GM23338 (cell line): ENCODE measurements at regions not wholly inside any gene's neighbourhood (a gene's known extent, or its start where the extent isn't known, plus 50 kb on each side); places are given as distances from the start of the nearest gene placed in this dataset.

Experiments used
- ATAC-seq: fragments of 200-7000 bp; cut with Tn5 transposase; 3 replicates; pipeline ENCODE4 v1.9.1; 2020
- DNase-seq: peaks from one replicate; pipeline ENCODE4 v3.0.0-alpha.2; 2015; ENCODE audit warnings: low spot score
- H2AFZ ChIP-seq: fragments of 200-600 bp; sonication (generic); 2 replicates; pipeline ENCODE4 v1.8.0; 2016; ENCODE audit warnings: antibody characterized with exemption, mild to moderate bottlenecking, moderate library complexity
- H3F3A ChIP-seq: fragments of 200-600 bp; sonication (generic); replicated peaks from 2 replicates; pipeline ENCODE4 v1.8.0; 2017; ENCODE audit warnings: antibody characterized with exemption, mixed run types, low read depth
- H3K27ac ChIP-seq: fragments of 200-600 bp; sonication (generic); 2 replicates; pipeline ENCODE4 v1.6.1; 2016; ENCODE audit warnings: low read depth
- H3K27me3 ChIP-seq: fragments of 200-600 bp; sonication (generic); 2 replicates; pipeline ENCODE4 v1.8.0; 2016; ENCODE audit warnings: mild to moderate bottlenecking, mixed run types, moderate library complexity; ENCODE audit not compliant: insufficient read depth
- H3K36me3 ChIP-seq: fragments of 200-600 bp; sonication (generic); 2 replicates; pipeline ENCODE4 v1.8.0; 2016; ENCODE audit warnings: mild to moderate bottlenecking; ENCODE audit not compliant: insufficient read depth
- H3K4me1 ChIP-seq: fragments of 200-600 bp; sonication (generic); 2 replicates; pipeline ENCODE4 v1.8.0; 2016; ENCODE audit warnings: mild to moderate bottlenecking, moderate library complexity; ENCODE audit not compliant: insufficient read depth
- H3K4me2 ChIP-seq: fragments of 200-600 bp; sonication (generic); 2 replicates; pipeline ENCODE4 v1.7.1; 2017; ENCODE audit warnings: mixed run types
- H3K4me3 ChIP-seq: fragments of 200-600 bp; sonication (generic); 2 replicates; pipeline ENCODE4 v1.6.1; 2016; ENCODE audit warnings: mixed run types
- H3K79me2 ChIP-seq: fragments of 200-600 bp; sonication (generic); replicated peaks from 2 replicates; pipeline ENCODE4 v1.8.0; 2017; ENCODE audit warnings: mild to moderate bottlenecking; ENCODE audit not compliant: insufficient read depth
- H3K9me2 ChIP-seq: fragments of 200-600 bp; sonication (generic); 2 replicates; pipeline ENCODE4 v1.8.0; 2017; ENCODE audit not compliant: insufficient read depth
- H4K20me1 ChIP-seq: fragments of 200-600 bp; sonication (generic); replicated peaks from 2 replicates; pipeline ENCODE4 v1.8.0; 2017; ENCODE audit warnings: mild to moderate bottlenecking; ENCODE audit not compliant: insufficient read depth
- H3K27ac Mint-ChIP-seq: 2 replicates; pipeline ENCODE4 v1.8.0; 2020; ENCODE audit warnings: inconsistent platforms, mild to moderate bottlenecking, moderate library complexity, mixed read lengths
- H3K27me3 Mint-ChIP-seq: 3 replicates; pipeline ENCODE4 v1.8.0; 2022; ENCODE audit warnings: low read depth, mild to moderate bottlenecking, moderate library complexity, mixed read lengths, inconsistent platforms; ENCODE audit not compliant: insufficient read depth, poor library complexity
- H3K36me3 Mint-ChIP-seq: 3 replicates; pipeline ENCODE4 v1.8.0; 2021; ENCODE audit warnings: low read depth, mild to moderate bottlenecking, inconsistent platforms, moderate library complexity, mixed read lengths
- H3K4me1 Mint-ChIP-seq: 3 replicates; pipeline ENCODE4 v1.8.0; 2020; ENCODE audit warnings: mild to moderate bottlenecking, inconsistent platforms, mixed read lengths
- H3K4me3 Mint-ChIP-seq: 3 replicates; pipeline ENCODE4 v1.8.0; 2021; ENCODE audit warnings: moderate library complexity, mild to moderate bottlenecking, inconsistent platforms, mixed read lengths
- H3K9me3 Mint-ChIP-seq: 3 replicates; pipeline ENCODE4 v1.8.0; 2020; ENCODE audit warnings: moderate library complexity, mild to moderate bottlenecking, inconsistent platforms, mixed read lengths
- JUNB ChIP-seq: IDR thresholded peaks from one replicate; pipeline ENCODE4 v1.6.1; 2016; ENCODE audit warnings: antibody characterized with exemption; ENCODE audit not compliant: unreplicated experiment
- TF ChIP-seq, protein P1 (sequence below): fragments of 250-450 bp; sonication (Bioruptor Pico); IDR thresholded peaks from 2 replicates; pipeline ENCODE4 v1.5.0; 2020; ENCODE audit warnings: mild to moderate bottlenecking, moderate library complexity
- TF ChIP-seq, protein P2 (sequence below): IDR thresholded peaks from one replicate; pipeline ENCODE4 v1.6.1; 2018; ENCODE audit warnings: antibody characterized with exemption; ENCODE audit not compliant: unreplicated experiment

DNA sequence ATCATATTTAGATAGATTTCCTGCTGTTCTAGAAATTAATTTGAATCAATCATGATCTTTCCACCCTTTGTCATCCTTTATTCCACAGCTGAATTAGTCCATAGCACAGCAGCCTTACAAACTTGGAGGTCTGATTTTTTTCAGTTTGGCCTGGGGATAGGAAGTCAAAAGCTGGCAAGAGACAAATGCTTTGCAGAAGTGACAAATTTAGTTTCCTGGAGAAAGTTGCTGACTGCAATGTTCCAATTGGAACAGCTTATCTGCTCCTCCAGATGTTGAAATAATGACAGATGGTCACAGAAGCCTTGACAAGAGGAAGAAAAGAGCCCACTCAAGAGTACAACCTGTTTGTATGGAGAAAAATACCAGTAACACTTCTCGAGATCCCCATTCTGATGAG is 1276.1 kb upstream of the CDH8 start (continued):
- TF ChIP-seq, protein P1, sequence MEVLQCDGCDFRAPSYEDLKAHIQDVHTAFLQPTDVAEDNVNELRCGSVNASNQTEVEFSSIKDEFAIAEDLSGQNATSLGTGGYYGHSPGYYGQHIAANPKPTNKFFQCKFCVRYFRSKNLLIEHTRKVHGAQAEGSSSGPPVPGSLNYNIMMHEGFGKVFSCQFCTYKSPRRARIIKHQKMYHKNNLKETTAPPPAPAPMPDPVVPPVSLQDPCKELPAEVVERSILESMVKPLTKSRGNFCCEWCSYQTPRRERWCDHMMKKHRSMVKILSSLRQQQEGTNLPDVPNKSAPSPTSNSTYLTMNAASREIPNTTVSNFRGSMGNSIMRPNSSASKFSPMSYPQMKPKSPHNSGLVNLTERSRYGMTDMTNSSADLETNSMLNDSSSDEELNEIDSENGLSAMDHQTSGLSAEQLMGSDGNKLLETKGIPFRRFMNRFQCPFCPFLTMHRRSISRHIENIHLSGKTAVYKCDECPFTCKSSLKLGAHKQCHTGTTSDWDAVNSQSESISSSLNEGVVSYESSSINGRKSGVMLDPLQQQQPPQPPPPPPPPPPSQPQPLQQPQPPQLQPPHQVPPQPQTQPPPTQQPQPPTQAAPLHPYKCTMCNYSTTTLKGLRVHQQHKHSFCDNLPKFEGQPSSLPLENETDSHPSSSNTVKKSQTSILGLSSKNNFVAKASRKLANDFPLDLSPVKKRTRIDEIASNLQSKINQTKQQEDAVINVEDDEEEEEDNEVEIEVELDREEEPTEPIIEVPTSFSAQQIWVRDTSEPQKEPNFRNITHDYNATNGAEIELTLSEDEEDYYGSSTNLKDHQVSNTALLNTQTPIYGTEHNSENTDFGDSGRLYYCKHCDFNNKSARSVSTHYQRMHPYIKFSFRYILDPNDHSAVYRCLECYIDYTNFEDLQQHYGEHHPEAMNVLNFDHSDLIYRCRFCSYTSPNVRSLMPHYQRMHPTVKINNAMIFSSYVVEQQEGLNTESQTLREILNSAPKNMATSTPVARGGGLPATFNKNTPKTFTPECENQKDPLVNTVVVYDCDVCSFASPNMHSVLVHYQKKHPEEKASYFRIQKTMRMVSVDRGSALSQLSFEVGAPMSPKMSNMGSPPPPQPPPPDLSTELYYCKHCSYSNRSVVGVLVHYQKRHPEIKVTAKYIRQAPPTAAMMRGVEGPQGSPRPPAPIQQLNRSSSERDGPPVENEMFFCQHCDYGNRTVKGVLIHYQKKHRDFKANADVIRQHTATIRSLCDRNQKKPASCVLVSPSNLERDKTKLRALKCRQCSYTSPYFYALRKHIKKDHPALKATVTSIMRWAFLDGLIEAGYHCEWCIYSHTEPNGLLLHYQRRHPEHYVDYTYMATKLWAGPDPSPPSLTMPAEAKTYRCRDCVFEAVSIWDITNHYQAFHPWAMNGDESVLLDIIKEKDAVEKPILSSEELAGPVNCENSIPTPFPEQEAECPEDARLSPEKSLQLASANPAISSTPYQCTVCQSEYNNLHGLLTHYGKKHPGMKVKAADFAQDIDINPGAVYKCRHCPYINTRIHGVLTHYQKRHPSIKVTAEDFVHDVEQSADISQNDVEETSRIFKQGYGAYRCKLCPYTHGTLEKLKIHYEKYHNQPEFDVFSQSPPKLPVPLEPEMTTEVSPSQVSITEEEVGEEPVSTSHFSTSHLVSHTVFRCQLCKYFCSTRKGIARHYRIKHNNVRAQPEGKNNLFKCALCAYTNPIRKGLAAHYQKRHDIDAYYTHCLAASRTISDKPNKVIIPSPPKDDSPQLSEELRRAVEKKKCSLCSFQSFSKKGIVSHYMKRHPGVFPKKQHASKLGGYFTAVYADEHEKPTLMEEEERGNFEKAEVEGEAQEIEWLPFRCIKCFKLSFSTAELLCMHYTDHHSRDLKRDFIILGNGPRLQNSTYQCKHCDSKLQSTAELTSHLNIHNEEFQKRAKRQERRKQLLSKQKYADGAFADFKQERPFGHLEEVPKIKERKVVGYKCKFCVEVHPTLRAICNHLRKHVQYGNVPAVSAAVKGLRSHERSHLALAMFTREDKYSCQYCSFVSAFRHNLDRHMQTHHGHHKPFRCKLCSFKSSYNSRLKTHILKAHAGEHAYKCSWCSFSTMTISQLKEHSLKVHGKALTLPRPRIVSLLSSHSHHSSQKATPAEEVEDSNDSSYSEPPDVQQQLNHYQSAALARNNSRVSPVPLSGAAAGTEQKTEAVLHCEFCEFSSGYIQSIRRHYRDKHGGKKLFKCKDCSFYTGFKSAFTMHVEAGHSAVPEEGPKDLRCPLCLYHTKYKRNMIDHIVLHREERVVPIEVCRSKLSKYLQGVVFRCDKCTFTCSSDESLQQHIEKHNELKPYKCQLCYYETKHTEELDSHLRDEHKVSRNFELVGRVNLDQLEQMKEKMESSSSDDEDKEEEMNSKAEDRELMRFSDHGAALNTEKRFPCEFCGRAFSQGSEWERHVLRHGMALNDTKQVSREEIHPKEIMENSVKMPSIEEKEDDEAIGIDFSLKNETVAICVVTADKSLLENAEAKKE (CRISPR knock-in tag) = no peak
- TF ChIP-seq, protein P2, sequence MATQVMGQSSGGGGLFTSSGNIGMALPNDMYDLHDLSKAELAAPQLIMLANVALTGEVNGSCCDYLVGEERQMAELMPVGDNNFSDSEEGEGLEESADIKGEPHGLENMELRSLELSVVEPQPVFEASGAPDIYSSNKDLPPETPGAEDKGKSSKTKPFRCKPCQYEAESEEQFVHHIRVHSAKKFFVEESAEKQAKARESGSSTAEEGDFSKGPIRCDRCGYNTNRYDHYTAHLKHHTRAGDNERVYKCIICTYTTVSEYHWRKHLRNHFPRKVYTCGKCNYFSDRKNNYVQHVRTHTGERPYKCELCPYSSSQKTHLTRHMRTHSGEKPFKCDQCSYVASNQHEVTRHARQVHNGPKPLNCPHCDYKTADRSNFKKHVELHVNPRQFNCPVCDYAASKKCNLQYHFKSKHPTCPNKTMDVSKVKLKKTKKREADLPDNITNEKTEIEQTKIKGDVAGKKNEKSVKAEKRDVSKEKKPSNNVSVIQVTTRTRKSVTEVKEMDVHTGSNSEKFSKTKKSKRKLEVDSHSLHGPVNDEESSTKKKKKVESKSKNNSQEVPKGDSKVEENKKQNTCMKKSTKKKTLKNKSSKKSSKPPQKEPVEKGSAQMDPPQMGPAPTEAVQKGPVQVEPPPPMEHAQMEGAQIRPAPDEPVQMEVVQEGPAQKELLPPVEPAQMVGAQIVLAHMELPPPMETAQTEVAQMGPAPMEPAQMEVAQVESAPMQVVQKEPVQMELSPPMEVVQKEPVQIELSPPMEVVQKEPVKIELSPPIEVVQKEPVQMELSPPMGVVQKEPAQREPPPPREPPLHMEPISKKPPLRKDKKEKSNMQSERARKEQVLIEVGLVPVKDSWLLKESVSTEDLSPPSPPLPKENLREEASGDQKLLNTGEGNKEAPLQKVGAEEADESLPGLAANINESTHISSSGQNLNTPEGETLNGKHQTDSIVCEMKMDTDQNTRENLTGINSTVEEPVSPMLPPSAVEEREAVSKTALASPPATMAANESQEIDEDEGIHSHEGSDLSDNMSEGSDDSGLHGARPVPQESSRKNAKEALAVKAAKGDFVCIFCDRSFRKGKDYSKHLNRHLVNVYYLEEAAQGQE = no peak
- TF ChIP-seq JUNB = no peak

DNA sequence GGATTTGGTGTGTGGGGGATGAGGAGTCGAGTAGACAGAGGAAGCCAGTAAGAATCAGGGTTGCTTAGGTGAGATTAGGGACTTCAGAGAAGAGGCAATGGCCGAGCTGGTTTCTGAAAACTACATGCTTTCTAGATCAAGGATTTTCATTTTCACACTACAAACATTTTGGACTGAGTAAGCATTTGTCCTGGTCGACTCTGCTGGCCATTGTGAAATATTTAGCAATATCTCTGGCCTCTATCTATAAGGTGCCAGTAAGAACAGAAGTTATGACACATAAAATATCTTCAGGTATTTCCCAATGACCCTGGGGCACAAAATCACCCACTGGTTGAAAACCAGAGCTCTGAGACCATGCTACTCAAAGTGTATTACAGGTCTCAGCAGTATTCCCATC is 1275.1 kb upstream of the CDH8 start:
- Histone ChIP-seq H3K4me2 (no peak overlapping the region), H3K27me3 (no peaks in the 10 kb centered on the region), H3K79me2 (no peaks in the 10 kb centered on the region), H3K27ac (no peak overlapping the region), H3K4me1 (peaks cover 10% of the 10 kb centered on the region), H3K9me2 (no peaks in the 10 kb centered on the region), H3F3A (no peaks in the 10 kb centered on the region), H3K4me3 (no peak overlapping the region), H3K36me3 (no peaks in the 10 kb centered on the region), H2AFZ (no peak overlapping the region), H4K20me1 (no peaks in the 10 kb centered on the region)
- Mint-ChIP-seq H3K4me1 (peaks cover 10% of the 10 kb centered on the region), H3K4me3 (no peak overlapping the region), H3K27ac (no peak overlapping the region), H3K9me3 (no peaks in the 10 kb centered on the region), H3K36me3 (no peaks in the 10 kb centered on the region), H3K27me3 (no peaks in the 10 kb centered on the region)
- DNase-seq = no peak
- no peak for ATAC-seq
- TF ChIP-seq, protein P1 (CRISPR knock-in tag) = no peak
